ENCODE measurements at regions not wholly inside any gene's neighbourhood (a gene's known extent, or its start where the extent isn't known, plus 50 kb on each side); places are given as distances from the start of the nearest gene placed in this dataset.
A peak's percentile ranks its signal among the peaks of the same experiment; 100 is the strongest.

DNA sequence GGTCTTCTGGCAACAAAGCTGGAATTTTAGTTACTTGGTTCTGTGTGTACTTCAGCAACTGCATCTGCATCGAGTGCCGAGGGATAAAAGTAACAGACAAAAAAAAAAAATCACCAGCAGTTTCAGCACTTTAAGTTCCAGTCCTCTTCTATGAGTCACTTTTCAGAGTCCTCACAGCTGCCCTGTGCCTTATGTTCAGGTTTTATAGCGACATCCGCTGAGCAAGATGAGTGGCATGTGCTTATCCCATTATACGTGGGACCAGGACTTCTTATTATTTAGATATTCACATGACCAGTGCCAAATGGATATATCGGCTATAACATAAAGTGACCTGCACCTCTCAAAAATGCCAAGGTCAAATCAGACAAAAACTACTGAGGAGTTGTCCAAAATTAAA lies 242.9 kb downstream of the FOXA2 start:
- Mint-ChIP-seq H3K36me3 (ENCODE audit: insufficient read depth) (no peaks in the 10 kb centered on the region), H3K4me1 (ENCODE audit: low read depth) (peaks cover 2% of the 10 kb centered on the region), H3K27me3 (ENCODE audit: low read depth) (no peaks in the 10 kb centered on the region), H3K4me3 (no peak overlapping the region), H3K9me3 (no peaks in the 10 kb centered on the region)
- ATAC-seq = no peak
- DNase-seq = no peak

DNA sequence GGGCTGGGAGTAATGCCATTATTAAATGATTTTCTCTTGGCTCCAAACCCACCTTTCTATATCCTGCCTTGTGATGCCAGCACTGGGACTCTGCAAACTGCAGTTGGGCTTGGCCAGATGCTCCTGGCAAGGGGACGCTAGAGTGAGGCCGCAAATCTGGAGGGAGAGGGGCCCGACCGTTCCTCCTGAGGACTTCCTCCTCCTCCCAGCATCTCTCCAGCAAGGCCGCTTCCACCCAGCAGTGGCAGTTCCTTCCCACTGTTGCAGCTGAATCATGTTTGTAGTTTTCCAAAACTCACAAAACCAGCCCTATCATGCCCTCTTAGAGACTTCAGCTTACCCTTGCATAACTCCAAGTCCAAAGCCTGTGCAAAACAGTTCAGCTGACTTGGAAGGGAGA lies 244.4 kb downstream of the FOXA2 start:
- DNase-seq (no peak), ATAC-seq (no peak)
- Mint-ChIP-seq H3K36me3 (ENCODE audit: insufficient read depth) (no peaks in the 10 kb centered on the region), H3K9me3 (no peaks in the 10 kb centered on the region), H3K27me3 (ENCODE audit: low read depth) (no peaks in the 10 kb centered on the region), H3K4me3 (no peak overlapping the region), H3K4me1 (ENCODE audit: low read depth) (peaks cover 2% of the 10 kb centered on the region)

DNA sequence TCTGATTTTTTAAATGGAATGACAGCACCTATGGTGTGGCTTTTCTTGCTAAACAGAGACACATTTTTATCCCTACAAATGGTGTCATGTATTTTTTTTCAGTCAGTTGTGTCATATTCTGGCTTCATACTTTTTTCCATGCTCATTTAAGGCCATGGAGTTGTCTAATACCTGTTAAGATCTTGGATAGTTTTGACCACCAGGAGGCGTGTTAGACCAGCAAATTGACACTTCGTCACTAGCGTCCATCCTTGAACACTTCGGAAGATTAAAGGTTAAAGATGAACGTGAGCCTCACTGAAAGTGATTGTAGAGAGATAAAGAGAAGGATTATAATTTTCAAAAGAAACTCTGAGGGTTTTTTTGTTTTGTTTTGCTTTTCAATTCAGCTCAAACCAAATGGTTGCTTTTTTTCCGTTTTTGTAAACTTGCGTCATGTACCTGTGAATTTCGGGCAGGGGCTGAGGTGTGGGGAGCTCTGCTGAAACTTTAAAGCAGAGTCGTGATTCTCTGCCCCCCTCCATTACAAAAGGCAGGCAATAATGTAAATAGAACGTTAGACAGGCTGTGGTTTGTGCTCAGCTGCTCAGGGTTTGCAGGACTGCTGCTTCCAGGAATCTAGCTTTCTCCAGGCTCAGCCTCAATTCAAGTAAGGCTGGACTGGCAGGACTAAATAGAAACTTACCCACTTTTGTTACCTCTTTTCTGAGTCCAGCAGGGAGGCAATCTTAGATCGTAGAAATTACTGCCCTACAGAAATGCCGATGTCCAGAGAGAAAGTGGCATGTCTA lies 245.1 kb downstream of the FOXA2 start:
- Mint-ChIP-seq H3K27me3 (ENCODE audit: low read depth) (no peaks in the 10 kb centered on the region), H3K9me3 (no peaks in the 10 kb centered on the region), H3K4me3 (peak overlapping the region; percentile 30), H3K36me3 (ENCODE audit: insufficient read depth) (no peaks in the 10 kb centered on the region), H3K4me1 (ENCODE audit: low read depth) (peaks cover 2% of the 10 kb centered on the region)
- DNase-seq (no peak), ATAC-seq (peak; percentile 46 to 52)

DNA sequence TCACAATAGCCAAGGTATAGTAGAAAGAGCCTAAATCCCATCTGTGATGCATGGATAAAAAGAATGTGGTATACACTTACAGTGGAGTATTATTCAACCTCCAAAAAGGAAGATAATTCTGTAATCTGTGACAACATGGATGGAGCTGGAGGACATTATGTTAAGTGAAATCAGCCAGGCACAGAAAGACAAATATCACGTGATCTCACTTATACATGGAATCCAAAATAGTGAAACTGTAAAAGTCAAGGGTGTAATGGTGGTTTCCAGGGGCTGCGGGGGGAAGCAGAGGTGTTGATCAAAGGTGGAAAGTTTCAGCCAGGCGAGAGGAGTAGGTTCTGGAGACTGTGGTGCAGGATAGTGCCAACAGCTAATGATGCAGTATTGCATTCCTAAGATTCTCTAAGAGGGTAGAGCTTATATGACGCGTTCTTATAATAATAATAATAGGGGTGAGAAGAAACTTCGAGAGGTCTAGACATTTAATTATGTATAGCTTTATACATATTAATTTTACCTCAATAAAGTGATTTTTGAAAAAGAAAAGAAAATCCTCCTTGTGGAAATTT lies 246.1 kb downstream of the FOXA2 start:
- no peak for DNase-seq
- Mint-ChIP-seq H3K4me1 (ENCODE audit: low read depth) (peaks cover 2% of the 10 kb centered on the region), H3K9me3 (no peaks in the 10 kb centered on the region), H3K4me3 (no peak overlapping the region), H3K27me3 (ENCODE audit: low read depth) (no peaks in the 10 kb centered on the region), H3K36me3 (ENCODE audit: insufficient read depth) (no peaks in the 10 kb centered on the region)
- ATAC-seq = no peak

- Mint-ChIP-seq H3K9me3 (no peaks in the 10 kb centered on the region), H3K27me3 (ENCODE audit: low read depth) (peaks cover 7% of the 10 kb centered on the region), H3K4me1 (ENCODE audit: low read depth) (peaks cover 2% of the 10 kb centered on the region), H3K4me3 (no peak overlapping the region), H3K36me3 (ENCODE audit: insufficient read depth) (no peaks in the 10 kb centered on the region)
- ATAC-seq (no peak), DNase-seq (no peak)
Observed at GRCh38 chr20:22335210-22335609, 249.2 kb downstream of the FOXA2 start.

DNA sequence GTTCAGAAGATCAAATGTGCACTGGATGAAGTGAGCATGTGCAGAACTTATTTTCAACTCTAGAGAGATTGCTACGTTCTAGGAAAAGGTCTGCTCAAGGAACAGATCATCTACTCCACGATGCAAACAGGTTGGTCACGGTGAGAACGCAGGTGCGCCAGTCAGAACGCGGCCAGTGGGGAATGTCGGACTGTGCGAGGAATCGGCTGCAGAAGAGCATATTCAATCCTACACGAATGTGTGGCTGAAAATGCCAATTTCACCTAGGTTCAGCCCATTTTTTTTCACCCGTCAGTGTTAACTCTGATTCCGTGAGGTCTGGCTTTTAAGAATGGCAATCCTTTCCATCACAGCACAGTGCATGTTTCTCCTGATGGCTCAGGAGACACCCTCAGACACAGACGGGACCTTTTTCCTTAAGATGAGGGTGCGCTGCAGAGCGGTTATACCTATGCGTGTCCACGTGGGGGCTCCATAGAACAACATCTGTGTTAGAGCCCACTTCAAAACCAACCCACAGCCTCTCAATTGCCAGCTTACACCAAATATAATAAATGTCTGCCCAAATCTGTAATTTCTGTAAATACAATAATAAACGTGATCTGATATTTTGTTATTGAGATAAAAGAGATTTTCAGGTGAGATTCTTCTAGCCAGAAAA lies 250.4 kb downstream of the FOXA2 start:
- Mint-ChIP-seq H3K27me3 (ENCODE audit: low read depth) (peaks cover 7% of the 10 kb centered on the region), H3K9me3 (no peaks in the 10 kb centered on the region), H3K4me3 (no peak overlapping the region), H3K4me1 (ENCODE audit: low read depth) (no peaks in the 10 kb centered on the region), H3K36me3 (ENCODE audit: insufficient read depth) (no peaks in the 10 kb centered on the region)
- DNase-seq = no peak
- peak in 1 of 2 donors; percentile 72 for ATAC-seq

- Mint-ChIP-seq H3K4me1 (ENCODE audit: low read depth) (no peaks in the 10 kb centered on the region), H3K36me3 (ENCODE audit: insufficient read depth) (no peaks in the 10 kb centered on the region), H3K4me3 (no peak overlapping the region), H3K27me3 (ENCODE audit: low read depth) (no peaks in the 10 kb centered on the region), H3K9me3 (peaks cover 3% of the 10 kb centered on the region)
- ATAC-seq (no peak), DNase-seq (no peak)
Observed at GRCh38 chr20:22324505-22324904, 259.9 kb downstream of the FOXA2 start.

- Mint-ChIP-seq H3K4me1 (ENCODE audit: low read depth) (no peaks in the 10 kb centered on the region), H3K36me3 (ENCODE audit: insufficient read depth) (no peaks in the 10 kb centered on the region), H3K4me3 (no peak overlapping the region), H3K27me3 (ENCODE audit: low read depth) (no peaks in the 10 kb centered on the region), H3K9me3 (no peaks in the 10 kb centered on the region)
- ATAC-seq (no peak), DNase-seq (no peak)
Observed at GRCh38 chr20:22322513-22322912, 261.9 kb downstream of the FOXA2 start.

DNA sequence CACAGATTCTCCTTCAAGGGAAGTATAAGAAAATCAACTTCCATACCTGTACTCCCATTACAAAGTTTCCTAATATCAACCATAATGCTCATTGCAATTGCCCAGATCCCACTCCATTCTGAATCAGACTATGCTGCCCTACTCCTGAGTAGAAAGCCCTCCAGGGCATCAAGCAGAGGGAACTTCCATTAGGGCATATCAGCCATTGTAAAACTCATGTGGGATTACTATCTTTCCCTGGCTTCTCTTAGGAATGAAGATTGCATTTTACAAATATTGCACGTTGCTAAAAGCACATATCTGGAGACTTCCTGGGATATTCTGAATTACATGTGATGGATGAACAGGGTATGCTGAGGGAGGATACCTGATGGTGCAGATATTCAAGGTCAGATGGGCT lies 263.2 kb downstream of the FOXA2 start:
- DNase-seq (no peak), ATAC-seq (no peak)
- Mint-ChIP-seq H3K36me3 (ENCODE audit: insufficient read depth) (no peaks in the 10 kb centered on the region), H3K27me3 (ENCODE audit: low read depth) (no peaks in the 10 kb centered on the region), H3K4me1 (ENCODE audit: low read depth) (no peaks in the 10 kb centered on the region), H3K4me3 (no peak overlapping the region), H3K9me3 (no peaks in the 10 kb centered on the region)

DNA sequence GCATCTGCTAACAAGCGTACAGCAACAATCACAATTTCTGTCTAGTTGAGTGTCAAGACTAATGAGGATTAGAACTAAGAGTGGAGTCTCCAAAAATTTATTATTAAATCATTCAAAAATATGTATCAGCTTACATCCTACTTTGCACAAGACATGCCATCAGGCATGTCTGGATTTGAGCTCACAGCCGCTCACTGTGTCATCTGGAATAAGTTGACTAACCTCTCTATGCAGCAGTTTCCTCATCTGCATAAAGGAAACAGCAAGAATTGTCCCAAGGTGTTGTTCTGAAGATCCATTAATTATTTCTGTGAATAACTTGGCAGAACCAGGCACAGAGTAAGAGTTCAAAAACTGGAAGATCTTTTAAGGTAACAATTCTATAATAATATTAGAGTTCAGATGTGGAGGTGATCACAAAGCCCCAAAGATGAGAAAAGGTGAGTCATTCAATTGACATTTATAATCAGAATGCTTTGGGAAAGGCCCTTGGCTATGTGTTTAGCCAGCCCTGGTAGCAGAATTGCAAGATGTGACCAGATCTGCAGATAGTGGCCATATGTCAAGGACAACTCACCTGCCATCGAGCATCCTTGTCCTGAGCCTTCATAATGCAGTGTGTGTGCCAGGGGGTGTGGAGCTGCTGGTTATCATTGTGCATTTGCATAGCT lies 264.0 kb downstream of the FOXA2 start:
- ATAC-seq = no peak
- H3K9me3 Mint-ChIP-seq = no peaks in the 10 kb centered on the region
- H3K36me3 Mint-ChIP-seq (ENCODE audit: insufficient read depth) = no peaks in the 10 kb centered on the region
- H3K4me1 Mint-ChIP-seq (ENCODE audit: low read depth) = no peaks in the 10 kb centered on the region
- DNase-seq = no peak
- no peaks in the 10 kb centered on the region for H3K27me3 Mint-ChIP-seq (ENCODE audit: low read depth)
- H3K4me3 Mint-ChIP-seq = no peak overlapping the region

DNA sequence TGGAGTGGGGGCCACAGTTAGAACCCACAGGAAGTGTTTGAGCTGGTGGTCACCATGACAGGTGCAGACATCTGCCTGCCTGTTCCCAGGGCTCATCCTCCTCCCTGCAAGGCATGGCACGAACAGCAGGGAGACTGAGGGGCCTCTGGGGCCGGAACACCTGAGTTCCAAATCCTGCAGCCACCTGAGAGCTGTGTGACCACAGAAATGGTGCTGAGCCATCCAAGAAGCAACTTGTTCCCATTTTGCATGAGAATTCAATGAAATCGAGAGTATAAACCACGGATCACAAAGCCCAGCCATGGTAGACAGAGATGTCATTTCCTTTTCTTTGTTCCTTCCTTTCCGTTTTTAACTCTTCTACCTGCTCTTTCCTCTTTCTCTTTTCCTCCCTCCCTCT lies 268.6 kb downstream of the FOXA2 start:
- Mint-ChIP-seq H3K9me3 (no peaks in the 10 kb centered on the region), H3K36me3 (ENCODE audit: insufficient read depth) (no peaks in the 10 kb centered on the region), H3K4me3 (no peak overlapping the region), H3K27me3 (ENCODE audit: low read depth) (no peaks in the 10 kb centered on the region), H3K4me1 (ENCODE audit: low read depth) (no peaks in the 10 kb centered on the region)
- DNase-seq (no peak), ATAC-seq (no peak)

- H3K4me3 Mint-ChIP-seq = no peak overlapping the region
- H3K27me3 Mint-ChIP-seq (ENCODE audit: low read depth) = no peaks in the 10 kb centered on the region
- H3K9me3 Mint-ChIP-seq = no peaks in the 10 kb centered on the region
- no peaks in the 10 kb centered on the region for H3K36me3 Mint-ChIP-seq (ENCODE audit: insufficient read depth)
- DNase-seq (no peak), ATAC-seq (no peak)
- H3K4me1 Mint-ChIP-seq (ENCODE audit: low read depth) = no peaks in the 10 kb centered on the region
Observed at GRCh38 chr20:22315073-22315472, 269.3 kb downstream of the FOXA2 start.

GRCh38 chr20:22312744-22313346 lies 271.5 kb downstream of the FOXA2 start:
- ATAC-seq = no peak
- H3K9me3 Mint-ChIP-seq = no peaks in the 10 kb centered on the region

GRCh38 chr20:22308934-22309333 lies 275.4 kb downstream of the FOXA2 start:
- Mint-ChIP-seq H3K4me1 (ENCODE audit: low read depth) (no peaks in the 10 kb centered on the region), H3K9me3 (no peaks in the 10 kb centered on the region), H3K36me3 (ENCODE audit: insufficient read depth) (no peaks in the 10 kb centered on the region), H3K27me3 (ENCODE audit: low read depth) (no peaks in the 10 kb centered on the region), H3K4me3 (no peak overlapping the region)
- ATAC-seq = no peak
- DNase-seq = no peak

More at GRCh38 chr20:22312744-22313346, 271.5 kb downstream of the FOXA2 start:
- no peak overlapping the region for H3K4me3 Mint-ChIP-seq
- no peaks in the 10 kb centered on the region for H3K4me1 Mint-ChIP-seq (ENCODE audit: low read depth)
- DNase-seq = no peak
- H3K36me3 Mint-ChIP-seq (ENCODE audit: insufficient read depth) = no peaks in the 10 kb centered on the region
- H3K27me3 Mint-ChIP-seq (ENCODE audit: low read depth) = no peaks in the 10 kb centered on the region

Measured in activated T-cell treated with anti-CD3 and anti-CD28 coated beads, Interleukin-2, amount 50 U/mL, for 4 hours (primary cell).